ENCODE measurements at regions not wholly inside any gene's neighbourhood (a gene's known extent, or its start where the extent isn't known, plus 50 kb on each side); places are given as distances from the start of the nearest gene placed in this dataset.
"Not testable (repeated sequence)": the region's sequence is repeated elsewhere in the genome, so short reads cannot be mapped to it uniquely, and the experiment has no call there.

DNA sequence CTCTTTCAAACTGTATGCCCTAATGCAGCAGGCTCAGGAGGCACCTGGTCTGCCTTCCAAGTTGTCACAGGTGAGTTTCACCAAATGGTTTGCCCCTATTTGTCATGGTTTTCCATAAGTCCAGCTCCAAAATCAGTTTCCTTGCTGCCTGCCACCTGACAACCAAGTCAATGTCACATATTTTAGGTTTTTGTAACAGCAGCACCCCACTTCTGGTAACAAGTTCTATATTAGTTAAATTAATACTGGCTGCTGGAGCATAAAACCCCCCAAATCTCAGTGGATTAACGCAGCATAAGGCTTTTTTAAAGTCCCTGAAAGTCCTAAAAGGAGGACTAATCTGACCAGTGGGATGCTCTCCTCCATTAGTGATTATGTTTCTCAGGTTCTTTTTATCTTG, 200.7 kb downstream of the RRAGC start:
- DNase-seq: no peak

DNA sequence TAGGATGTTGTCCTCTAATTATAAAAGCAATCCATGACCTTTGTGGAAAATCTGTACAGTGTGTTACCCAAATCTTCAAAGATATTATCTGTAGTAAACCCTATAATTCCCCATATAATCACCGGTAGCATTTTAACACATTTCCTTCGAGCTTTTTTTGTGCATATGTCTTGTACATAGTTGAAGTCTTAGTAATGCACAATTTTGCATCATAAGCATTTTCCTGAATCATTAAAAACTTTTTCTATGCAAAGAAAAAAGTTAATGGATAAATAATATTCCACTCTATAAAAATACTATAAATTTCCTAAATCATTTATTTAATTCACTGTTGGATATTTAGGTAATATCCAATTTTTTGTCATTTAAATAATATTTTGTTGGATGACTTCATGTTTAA, 201.7 kb downstream of the RRAGC start:
- no peak for DNase-seq

DNA sequence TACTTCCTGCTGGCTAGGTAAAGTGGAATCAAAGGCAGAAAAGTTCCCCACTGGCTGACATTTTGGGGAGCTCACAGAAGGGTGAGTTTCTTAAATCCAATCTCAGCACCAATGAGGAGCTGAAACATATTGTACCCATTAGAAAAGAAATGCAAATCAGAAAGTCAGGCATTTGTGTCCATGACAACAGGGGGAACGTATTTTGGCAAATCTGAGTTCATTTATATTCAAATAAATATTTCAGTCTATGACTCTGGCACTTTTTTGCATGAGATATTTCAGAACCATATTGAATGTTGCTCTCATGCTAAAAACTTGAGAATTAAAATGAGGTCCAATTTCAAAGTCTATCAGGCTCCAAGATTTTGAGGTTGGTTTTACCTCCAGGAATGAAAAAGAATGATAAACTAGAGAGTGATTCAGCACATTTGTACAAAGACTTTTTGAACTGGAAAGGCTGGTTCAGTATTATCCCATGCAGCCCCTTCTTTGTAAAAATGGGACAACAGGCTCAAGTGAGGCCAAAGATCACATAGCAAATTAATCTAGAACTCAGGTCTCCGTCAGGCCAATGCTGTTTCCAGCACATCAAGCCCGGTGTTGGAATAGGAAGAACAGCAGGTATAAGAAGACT, 202.2 kb downstream of the RRAGC start:
- DNase-seq: peak; percentile 86

- DNase-seq: peak; percentile 98
Observed at GRCh38 chr1:38656726-38657125, 202.8 kb downstream of the RRAGC start.

GRCh38 chr1:38652217-38652616, 207.4 kb downstream of the RRAGC start:
- DNase-seq: no peak

DNA sequence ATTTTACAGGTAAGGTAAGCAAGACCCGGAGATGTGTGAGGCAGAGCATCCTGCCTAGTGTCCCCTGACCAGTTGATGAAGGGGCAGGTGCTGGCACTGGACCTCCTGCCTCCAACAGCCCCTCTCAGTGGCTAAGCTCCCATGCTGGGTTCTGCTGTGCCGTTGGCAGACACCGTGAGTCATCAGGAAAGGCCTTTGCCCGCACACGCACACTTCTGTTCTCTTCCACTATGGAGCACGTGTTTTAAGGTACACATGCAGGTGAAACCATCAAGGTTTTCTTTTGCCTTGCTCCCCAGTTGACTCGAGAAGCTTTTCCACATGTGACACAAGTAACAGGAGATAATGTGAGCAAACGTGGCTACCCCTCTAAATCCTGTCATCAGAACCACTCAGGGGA, 207.9 kb downstream of the RRAGC start:
- no peak for DNase-seq

- DNase-seq: no peak
Observed at GRCh38 chr1:38648417-38648816, 211.2 kb downstream of the RRAGC start.

DNA sequence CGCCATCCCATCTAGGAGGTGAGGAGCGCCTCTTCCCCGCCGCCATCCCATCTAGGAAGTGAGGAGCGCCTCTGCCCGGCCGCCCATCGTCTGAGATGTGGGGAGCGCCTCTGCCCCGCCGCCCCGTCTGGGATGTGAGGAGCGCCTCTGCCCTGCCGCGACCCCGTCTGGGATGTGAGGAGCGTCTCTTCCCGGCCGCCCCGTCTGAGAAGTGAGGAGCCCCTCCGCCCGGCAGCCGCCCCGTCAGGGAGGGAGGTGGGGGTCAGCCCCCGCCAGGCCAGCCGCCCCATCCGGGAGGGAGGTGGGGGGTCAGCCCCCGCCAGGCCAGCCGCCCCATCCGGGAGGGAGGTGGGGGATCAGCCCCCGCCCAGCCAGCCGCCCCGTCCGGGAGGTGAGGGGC, 212.2 kb downstream of the RRAGC start:
- not testable (repeated sequence) for DNase-seq

GRCh38 chr1:38644092-38644491, 215.5 kb downstream of the RRAGC start:
- DNase-seq: no peak

DNA sequence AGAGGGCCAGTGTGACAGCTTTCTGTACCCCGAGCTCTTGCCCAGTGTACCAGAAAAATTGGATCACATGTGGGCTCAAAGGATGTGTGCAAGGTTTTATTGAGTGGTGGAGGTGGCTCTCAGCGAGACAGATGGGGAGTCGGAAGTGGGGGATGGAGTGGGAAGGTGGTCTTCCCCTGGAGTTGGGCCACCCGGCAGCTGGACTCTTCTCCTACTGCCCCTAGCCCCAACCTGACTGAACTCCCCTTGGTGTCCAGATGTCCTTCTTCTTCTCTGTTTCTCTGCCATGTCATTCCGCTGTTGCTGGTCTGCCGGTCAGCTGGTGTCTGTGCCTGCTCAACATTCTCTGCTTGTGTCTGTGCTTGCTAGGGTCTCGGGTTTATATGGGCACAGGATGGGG, 217.9 kb downstream of the RRAGC start:
- no peak for DNase-seq

DNA sequence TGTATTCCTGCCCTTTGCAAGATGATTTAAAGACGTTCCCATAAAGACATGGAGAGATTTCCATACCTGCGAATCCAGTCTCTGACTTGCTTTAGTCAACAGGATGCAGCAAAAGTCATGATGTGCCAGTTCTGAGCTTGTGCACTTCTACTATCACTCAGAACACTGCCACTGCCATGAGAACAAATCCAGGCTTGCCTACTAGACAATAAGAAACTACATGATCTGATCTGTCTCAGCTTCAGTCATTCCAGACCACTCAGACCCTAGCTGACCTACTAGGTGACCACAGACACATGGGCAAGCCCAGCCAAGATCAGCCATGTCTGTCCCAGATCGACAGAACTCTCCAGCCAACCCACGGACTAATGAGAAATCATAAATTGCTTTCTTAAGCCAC, 219.2 kb downstream of the RRAGC start:
- no peak for DNase-seq

DNA sequence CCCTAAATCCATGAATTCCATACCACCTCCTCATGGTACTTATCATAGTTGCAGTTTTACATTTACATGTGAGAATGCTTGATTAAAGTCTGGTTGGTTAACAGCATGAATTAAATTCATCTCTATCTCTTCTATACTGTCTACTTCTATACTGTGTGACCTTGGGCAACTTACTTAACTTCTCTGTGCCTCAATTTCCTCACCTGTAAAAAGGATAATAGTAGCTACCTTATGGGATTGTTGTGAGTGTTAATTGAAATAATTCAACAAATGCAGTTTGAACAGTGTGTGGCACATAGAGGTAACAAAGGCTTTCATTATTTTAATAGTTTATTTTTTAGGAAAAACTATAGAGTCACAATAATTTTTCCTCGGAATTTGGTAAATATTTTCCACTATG, 231.3 kb downstream of the RRAGC start:
- no peak for DNase-seq

GRCh38 chr1:38625939-38626338, 233.6 kb downstream of the RRAGC start:
- DNase-seq: no peak

GRCh38 chr1:38624336-38625039, 235.1 kb downstream of the RRAGC start:
- peak; percentile 97 for DNase-seq

DNA sequence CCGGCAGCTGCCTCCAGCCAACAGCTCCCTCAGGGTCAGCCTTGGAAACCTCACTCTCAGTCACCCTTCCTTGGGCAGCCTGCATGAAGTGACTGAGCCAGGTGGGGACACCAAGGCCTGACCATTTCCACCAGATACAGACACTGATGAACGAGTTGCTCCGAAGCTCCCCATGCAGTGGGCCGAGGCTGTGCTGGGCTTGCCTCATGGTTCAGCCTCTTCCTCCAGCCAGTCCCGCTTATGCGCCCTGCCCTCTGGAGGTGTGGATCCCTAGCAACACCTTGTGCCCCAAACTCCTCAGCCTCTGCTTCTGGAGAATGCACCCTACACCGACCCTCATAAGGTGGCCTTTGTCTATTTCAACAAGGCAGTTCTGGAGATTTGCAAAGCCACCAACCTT, 236.0 kb downstream of the RRAGC start:
- DNase-seq: no peak

- DNase-seq: no peak
Observed at GRCh38 chr1:38622197-38622596, 237.4 kb downstream of the RRAGC start.

GRCh38 chr1:38616846-38617245, 242.7 kb downstream of the RRAGC start:
- no peak for DNase-seq

GRCh38 chr1:38615680-38616079, 243.9 kb downstream of the RRAGC start:
- no peak for DNase-seq

GRCh38 chr1:38614861-38615260, 244.7 kb downstream of the RRAGC start:
- DNase-seq: no peak

GRCh38 chr1:38613996-38614395, 245.6 kb downstream of the RRAGC start:
- no peak for DNase-seq

GRCh38 chr1:38612951-38613350, 246.6 kb downstream of the RRAGC start:
- DNase-seq: no peak

DNA sequence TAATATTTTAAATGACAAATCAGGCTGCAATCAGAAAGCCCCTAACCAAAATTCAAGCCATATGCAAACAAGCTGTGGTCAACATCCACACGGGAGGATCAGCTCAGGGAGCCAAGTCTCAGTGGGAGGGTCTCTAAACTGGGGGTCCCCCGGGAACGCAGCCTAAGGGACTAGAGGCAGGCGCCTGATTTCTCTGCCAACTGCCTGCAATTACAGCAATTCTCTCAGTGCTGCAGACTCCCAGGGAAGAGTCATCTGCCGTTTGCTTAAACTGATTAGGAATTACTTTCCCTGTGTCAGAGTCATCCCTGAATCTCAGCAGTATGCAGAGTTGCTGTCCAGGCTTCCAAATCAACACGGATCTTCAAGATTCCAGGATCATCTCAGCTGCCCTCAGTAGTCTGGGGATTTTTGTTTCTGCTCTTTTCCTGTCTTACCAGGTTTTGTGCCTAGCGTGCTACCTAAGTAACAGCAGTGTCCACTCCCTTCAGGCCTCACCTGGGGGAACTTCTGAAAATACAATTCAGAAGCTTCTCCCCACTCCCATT, 247.8 kb downstream of the RRAGC start:
- DNase-seq: peak; percentile 83

GRCh38 chr1:38609166-38610025, 250.2 kb downstream of the RRAGC start:
- DNase-seq: no peak
